Mesodermal cell (in vitro differentiated cells): ENCODE measurements at regions not wholly inside any gene's neighbourhood (a gene's known extent, or its start where the extent isn't known, plus 50 kb on each side); places are given as distances from the start of the nearest gene placed in this dataset.
"Not testable (repeated sequence)": the region's sequence is repeated elsewhere in the genome, so short reads cannot be mapped to it uniquely, and the experiment has no call there.

Experiments
- H3K27ac ChIP-seq: 2 replicates; pipeline ENCODE4 v1.7.0; 2013; ENCODE audit warnings: mild to moderate bottlenecking, low read depth, low read length, moderate library complexity; ENCODE audit not compliant: severe bottlenecking
- H3K36me3 ChIP-seq: 2 replicates; pipeline ENCODE4 v1.7.1; 2013; ENCODE audit warnings: mild to moderate bottlenecking, low read length, moderate library complexity; ENCODE audit not compliant: control insufficient read depth, insufficient read depth
- H3K4me1 ChIP-seq: one replicate; pipeline ENCODE4 v1.7.1; 2013; ENCODE audit warnings: mild to moderate bottlenecking, low read length; ENCODE audit not compliant: insufficient read depth, control insufficient read depth, poor library complexity, severe bottlenecking
- H3K4me3 ChIP-seq: 2 replicates; pipeline ENCODE4 v1.7.0; 2013; ENCODE audit warnings: low read length, control low read depth, mild to moderate bottlenecking; ENCODE audit not compliant: insufficient read depth, poor library complexity, severe bottlenecking; ENCODE audit errors: extremely low read depth
- H3K9me3 ChIP-seq: 2 replicates; pipeline ENCODE4 v1.7.1; 2013; ENCODE audit warnings: mild to moderate bottlenecking, low read length, moderate library complexity; ENCODE audit not compliant: control insufficient read depth
- WGBS, 2 experiments: methylation state at CpG; one replicate each; pipeline ENCODE4 v1.1.5; 2013; ENCODE audit warnings: missing lambda C conversion rate in 2 of 2; ENCODE audit not compliant: insufficient coverage in 2 of 2; 5-methylcytosine and 5-hydroxymethylcytosine counted together

DNA sequence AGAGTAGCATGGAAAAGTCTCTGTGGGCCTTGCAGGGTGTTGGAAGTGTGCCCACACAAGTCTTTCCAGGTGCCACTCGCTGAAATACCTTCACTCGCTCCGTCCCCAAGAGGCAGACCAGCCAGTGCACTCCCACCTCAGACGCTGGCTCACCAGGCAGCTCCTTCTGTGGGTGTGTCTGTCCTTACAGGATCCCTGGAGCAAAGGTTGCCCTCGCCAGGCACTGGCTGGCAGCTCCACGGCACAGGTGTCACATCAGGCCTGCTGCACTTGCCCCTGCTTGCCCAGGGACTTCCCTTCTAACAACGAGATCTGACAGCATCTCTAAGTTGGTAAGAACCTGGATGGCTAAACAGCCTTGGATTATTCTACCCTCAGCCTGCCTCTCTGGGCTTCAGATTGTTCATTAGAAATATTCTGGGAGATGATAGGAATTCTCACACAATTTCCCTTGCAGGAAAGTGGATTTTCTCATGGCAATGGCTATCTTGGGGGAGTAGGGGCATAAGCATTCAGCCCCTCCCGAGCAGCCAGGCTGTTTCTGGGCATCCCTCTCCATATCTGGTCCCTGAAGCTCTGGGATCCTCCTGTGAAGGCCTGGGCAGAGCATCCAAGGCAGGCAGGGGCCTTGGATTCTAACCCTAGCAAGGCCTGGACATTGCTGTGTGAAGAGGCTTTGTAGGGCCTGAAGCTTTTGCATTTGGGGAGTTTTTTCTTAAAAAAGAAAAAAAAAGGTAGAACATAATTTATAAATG is 262.1 kb downstream of the MYCN start:
- 88 to 91% methylated on average over 5 to 6 of the region's 8 CpGs for WGBS, 2 experiments
- no peaks in the 10 kb centered on the region for H3K4me1 ChIP-seq
- no peak overlapping the region for H3K4me3 ChIP-seq
- no peaks in the 10 kb centered on the region for H3K36me3 ChIP-seq
- H3K9me3 ChIP-seq: no peaks in the 10 kb centered on the region
- no peak overlapping the region for H3K27ac ChIP-seq

GRCh38 chr2:16201848-16202247 is 261.5 kb downstream of the MYCN start:
- Histone ChIP-seq H3K27ac (no peak overlapping the region), H3K9me3 (no peaks in the 10 kb centered on the region), H3K4me3 (no peak overlapping the region), H3K4me1 (no peaks in the 10 kb centered on the region), H3K36me3 (no peaks in the 10 kb centered on the region)
- WGBS, 2 experiments: 93 to 94% methylated on average over 6 of the region's 7 CpGs

- Histone ChIP-seq H3K9me3 (no peaks in the 10 kb centered on the region), H3K4me3 (no peak overlapping the region), H3K36me3 (no peaks in the 10 kb centered on the region), H3K27ac (no peak overlapping the region), H3K4me1 (no peaks in the 10 kb centered on the region)
- whole genome bisulfite sequencing, 2 experiments: 82 to 90% methylated on average over 1 to 3 of the region's 3 CpGs
These were observed 260.3 kb downstream of the MYCN start for GRCh38 chr2:16200554-16201193.

GRCh38 chr2:16199882-16200553 is 259.7 kb downstream of the MYCN start:
- H3K4me3 ChIP-seq: no peak overlapping the region
- H3K27ac ChIP-seq: no peak overlapping the region
- WGBS, 2 experiments: 90 to 91% methylated on average over 6 to 8 of the region's 10 CpGs

GRCh38 chr2:16199241-16199640 is 258.9 kb downstream of the MYCN start:
- 95 to 100% methylated on average over 1 to 2 of the region's 5 CpGs for WGBS, 2 experiments
- H3K9me3 ChIP-seq, H3K36me3 ChIP-seq, H3K4me1 ChIP-seq, H3K27ac ChIP-seq, H3K4me3 ChIP-seq: not testable (repeated sequence)

More at GRCh38 chr2:16199882-16200553, 259.7 kb downstream of the MYCN start:
- Histone ChIP-seq H3K9me3 (no peaks in the 10 kb centered on the region), H3K36me3 (no peaks in the 10 kb centered on the region), H3K4me1 (no peaks in the 10 kb centered on the region)

- Histone ChIP-seq H3K4me3 (no peak overlapping the region), H3K9me3 (no peaks in the 10 kb centered on the region), H3K27ac (no peak overlapping the region), H3K4me1 (no peaks in the 10 kb centered on the region), H3K36me3 (no peaks in the 10 kb centered on the region)
- 93 to 95% methylated on average over 5 to 7 of the region's 9 CpGs for WGBS, 2 experiments
These were observed 258.0 kb downstream of the MYCN start for GRCh38 chr2:16198166-16198912.

GRCh38 chr2:16197504-16198147 is 257.3 kb downstream of the MYCN start:
- WGBS, 2 experiments: 80 to 89% methylated on average over 6 to 8 of the region's 8 CpGs
- Histone ChIP-seq H3K4me1 (no peaks in the 10 kb centered on the region), H3K4me3 (no peak overlapping the region), H3K9me3 (no peaks in the 10 kb centered on the region), H3K36me3 (no peaks in the 10 kb centered on the region), H3K27ac (no peak overlapping the region)

DNA sequence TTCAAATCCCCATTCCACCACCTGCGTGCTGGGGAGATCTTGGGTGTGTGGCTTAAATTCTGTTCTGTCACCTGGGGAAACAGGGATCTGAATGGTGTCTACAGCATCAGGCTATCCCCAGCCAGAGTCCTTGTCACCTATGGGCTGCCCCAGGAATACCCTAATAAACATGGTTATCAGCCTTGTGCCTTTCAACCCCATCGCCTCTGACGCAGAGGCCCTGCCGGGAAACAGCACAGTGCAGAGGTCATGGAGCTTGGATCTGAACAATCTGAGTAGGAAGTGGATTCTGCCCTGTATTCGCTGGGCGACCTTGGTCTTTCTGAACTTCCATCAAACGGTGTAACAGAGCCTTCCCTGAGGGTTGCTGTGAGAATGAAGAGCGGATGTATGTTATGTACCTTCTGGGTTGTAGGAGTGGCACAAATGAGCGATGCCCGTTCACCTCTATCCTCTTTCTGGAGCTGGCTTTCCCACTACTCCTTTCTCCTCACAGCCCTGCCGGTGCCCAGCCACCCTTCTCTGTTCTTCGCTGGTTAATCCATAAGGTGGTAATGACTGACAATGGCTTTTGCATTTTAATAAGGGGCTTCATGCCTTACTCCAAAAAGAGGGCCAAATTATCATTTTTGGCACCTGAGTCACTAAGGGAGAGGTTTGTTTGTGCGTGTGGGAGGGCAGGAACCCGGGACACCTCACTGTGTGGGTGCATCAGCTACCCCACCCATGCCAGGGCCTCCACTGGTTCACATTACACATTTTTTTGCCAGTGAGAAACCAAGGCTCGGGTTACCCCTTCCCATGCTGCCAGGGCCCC is 256.5 kb downstream of the MYCN start:
- H3K27ac ChIP-seq: no peak overlapping the region

GRCh38 chr2:16195681-16196070 is 255.3 kb downstream of the MYCN start:
- Histone ChIP-seq H3K36me3 (no peaks in the 10 kb centered on the region), H3K4me1 (no peaks in the 10 kb centered on the region), H3K27ac (no peak overlapping the region), H3K9me3 (no peaks in the 10 kb centered on the region), H3K4me3 (no peak overlapping the region)
- 79 to 82% methylated on average over 4 to 5 of the region's 6 CpGs for WGBS, 2 experiments

More for the DNA sequence above, 256.5 kb downstream of the MYCN start:
- Histone ChIP-seq H3K4me1 (no peaks in the 10 kb centered on the region), H3K9me3 (no peaks in the 10 kb centered on the region), H3K4me3 (no peak overlapping the region), H3K36me3 (no peaks in the 10 kb centered on the region)
- WGBS, 2 experiments: 92 to 97% methylated on average over 5 to 7 of the region's 15 CpGs
